ENCODE measurements at regions not wholly inside any gene's neighbourhood (a gene's known extent, or its start where the extent isn't known, plus 50 kb on each side); places are given as distances from the start of the nearest gene placed in this dataset.
A peak's percentile ranks its signal among the peaks of the same experiment; 100 is the strongest.
"Not testable (repeated sequence)": the region's sequence is repeated elsewhere in the genome, so short reads cannot be mapped to it uniquely, and the experiment has no call there.

DNA sequence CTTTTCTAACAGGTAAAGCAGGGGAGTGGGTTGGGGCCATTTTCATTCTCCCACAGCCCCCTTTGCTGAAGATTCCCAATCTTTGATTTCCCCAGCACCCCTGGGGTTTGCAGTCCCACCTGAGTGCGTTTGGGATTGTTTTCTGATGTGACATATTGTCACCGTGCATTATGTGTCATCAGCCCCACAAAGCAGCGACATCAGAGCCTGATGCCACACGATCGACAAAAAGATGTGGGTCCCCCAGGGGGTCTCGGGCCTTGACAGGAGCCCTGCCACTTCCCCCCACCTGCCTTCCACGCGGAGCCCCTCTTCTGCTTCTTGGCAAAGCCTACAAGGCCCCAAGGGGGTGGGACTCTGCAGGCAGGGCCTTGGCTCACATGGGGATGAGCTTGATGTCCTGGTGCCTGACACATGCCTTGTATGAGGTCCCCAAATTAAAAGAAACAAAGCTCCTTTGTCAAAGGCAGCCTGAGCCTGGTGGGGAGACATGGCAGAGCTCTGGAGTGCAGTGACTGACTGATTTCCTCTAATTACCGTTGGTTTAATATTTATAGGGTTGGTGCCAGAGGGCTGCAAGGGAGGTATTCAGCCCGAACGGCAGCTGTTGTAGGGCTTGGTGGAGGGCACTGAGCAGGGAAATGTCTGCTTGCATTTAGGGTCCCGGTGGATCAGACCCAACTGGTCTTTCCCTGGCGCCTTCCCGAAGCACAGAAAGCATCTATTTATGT is 149.2 kb downstream of the MIAT start:
- no peak for DNase-seq

DNA sequence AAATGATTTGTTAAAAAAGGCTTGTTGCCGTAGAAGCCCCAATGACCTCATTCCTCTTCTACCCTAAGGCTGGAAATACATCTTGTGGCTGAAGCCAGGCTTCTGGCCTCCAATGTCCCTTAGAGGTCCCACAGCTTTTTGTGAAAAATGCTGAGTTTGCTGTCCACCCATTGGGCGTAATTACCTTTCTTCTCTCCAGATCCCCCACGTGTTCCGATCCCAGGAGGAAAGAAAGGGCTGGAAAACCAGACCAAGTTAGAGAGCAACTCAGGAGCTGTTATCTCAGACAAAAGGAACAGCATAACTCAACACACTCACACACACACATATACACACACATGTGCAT is 154.2 kb downstream of the MIAT start:
- DNase-seq, result no peak

DNA sequence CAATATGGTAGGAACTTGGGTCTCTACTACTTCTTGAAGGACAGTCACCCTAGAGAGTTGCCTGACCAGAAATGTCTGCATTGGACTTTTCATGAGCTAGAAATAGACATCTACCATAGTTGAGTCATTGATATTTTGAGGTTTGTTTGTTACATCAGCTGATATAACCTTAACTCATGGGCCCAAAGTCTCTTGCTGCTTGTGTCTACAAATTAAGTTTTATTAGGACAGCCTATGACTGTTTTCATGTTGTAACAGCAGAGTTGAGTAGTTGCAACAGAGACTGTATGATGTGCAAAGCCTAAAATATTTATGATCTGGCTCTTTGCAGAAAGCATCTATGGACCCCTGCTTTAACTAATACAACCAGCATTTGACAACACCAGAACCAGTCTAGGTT is 155.3 kb downstream of the MIAT start:
- DNase-seq, result no peak

DNA sequence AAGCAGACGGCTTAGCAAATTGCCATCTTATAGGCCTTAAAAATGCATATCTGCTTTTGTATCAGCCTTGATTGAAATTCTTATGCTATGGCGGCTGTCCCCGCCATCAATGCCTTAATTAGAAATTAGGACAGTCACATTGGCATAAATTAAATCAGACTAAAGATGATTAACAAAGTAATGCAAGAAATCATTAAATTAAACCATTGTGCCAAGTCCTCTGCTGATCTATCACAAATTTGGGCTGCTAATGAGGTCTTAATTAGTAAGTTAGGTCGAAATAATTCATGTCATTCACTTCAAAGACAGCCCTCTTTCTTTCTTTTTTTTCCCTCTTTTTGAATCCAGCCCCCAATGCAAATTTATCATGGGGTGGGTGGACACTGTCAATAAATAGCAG is 159.3 kb downstream of the MIAT start:
- no peak for DNase-seq

DNA sequence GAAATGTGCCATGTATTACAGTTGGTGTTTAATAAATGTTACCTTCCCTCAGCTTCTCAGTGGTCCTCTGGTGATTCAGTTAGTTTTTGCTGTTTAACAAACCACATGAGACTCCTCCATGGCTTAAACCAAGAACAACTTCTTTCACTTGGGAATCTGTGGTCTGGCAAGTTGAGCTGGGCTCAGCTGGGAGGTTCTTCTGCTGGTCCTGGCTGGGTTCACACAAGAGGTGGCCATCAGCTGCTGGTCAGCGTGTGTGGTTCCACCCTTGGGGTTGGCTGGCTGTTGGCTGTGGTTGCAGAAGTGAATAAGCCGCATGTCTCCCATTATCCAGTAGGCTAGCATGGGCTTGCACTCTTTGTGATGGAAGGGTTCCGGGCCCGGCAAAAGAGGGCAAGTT is 160.5 kb downstream of the MIAT start:
- DNase-seq, result no peak

- DNase-seq, result no peak
Observed at GRCh38 chr22:26821854-26822253, 164.5 kb downstream of the MIAT start.

DNA sequence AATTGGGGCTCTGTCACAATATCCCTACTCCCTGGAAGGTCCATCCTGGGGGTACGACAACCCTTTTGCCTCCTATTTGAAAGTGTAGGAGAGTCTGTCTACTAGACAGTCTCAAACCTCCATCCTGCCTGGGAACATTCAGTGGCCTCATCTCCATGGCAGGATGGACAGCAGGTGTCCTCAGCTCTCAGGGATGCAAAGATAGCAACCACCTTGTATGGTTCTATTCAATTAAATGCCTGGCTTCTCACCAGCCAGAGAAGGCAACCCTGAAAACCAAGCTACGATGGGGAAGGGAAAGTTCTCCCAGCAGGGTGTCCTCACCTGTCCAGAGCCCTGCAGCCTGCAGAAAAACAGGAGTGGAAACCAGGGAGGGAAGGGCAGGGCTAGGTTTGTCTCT is 164.9 kb downstream of the MIAT start:
- no peak for DNase-seq

DNA sequence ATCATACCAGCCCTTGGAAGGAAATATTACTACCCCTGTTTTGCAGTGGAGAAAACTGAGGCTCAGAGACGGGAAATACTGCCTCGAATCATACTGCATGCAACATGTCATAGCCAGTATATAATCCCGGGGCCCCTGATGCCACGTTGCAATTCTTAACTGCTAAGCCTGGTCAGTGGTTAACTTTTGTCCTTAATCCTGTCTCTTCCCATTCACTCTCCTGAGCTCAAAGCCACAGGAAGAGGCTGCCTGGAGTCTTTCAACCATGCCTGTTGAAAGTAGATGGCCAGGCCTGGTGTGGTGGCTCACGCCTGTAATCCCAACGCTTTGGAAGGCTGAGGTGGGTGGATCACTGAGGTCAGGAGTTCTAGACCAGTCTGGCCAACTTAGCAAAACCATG is 166.6 kb downstream of the MIAT start:
- DNase-seq, result no peak

DNA sequence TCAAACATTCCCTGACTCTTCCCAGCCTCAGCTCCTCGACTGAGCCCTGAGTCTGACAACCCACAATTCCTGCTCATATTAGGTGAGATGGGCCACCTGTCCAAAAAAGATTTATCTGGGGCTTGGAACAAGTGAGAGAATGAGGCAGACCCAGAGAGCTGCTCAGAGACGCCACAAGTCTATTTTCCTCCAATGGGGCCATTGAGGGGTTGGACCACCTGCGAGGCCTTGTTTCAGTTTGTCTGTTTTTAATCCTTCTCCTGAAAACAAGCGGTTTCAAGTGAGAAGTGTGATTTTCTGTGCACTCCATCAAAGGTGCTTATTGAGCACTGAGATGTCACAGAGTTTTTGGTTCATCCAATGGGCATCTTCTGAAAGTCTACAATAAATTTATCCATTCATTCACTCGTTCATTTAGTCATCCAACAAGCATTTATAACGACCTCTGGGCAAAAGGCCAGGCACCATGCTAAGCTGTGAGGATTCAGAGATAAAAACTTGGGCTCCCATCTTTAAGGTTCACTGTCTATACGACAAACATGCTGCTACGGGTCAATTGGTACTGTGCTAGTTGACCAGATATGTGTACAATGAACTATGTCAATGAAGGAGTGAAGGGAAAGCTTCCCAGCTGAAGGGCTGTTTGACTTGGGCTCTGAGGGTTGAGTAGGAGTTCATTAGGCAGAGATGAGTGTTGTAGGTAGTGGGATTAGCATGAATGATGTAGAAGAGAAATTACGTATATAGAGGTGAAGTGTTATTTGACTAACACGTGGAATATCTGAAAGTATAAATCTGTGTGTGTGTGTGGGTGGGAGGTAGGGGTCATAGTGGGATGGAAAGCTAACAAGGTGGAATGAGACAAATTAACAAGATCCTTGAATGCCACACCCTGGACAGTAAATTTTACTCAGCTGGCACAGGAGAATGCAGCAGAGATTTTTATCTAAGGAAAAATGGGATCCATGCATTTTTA is 168.9 kb downstream of the MIAT start:
- no peak for DNase-seq

GRCh38 chr22:26827611-26828010 is 170.2 kb downstream of the MIAT start:
- DNase-seq, result no peak

GRCh38 chr22:26828311-26828710 is 170.9 kb downstream of the MIAT start:
- DNase-seq, result no peak

GRCh38 chr22:26830837-26831236 is 173.4 kb downstream of the MIAT start:
- DNase-seq, result no peak

DNA sequence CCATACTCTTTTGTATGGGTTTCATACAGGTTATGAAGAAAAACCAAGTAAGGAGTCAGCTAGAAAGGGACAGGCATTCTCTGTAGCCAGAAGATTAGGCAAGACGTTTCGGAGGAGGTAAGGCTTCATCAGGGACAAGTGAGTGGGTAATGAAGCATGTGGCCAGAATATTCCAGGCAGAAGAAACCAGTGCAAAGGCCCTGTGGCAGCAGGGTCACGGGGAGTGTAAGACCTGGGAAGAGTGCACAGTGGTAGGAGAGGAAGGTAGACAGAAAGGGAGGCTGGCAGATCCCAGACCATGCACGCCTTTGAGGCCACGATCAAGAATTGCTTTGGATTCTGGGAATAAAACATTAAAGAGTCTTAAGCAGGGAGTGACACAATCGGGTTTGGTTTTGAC is 177.6 kb downstream of the MIAT start:
- DNase-seq, result no peak

DNA sequence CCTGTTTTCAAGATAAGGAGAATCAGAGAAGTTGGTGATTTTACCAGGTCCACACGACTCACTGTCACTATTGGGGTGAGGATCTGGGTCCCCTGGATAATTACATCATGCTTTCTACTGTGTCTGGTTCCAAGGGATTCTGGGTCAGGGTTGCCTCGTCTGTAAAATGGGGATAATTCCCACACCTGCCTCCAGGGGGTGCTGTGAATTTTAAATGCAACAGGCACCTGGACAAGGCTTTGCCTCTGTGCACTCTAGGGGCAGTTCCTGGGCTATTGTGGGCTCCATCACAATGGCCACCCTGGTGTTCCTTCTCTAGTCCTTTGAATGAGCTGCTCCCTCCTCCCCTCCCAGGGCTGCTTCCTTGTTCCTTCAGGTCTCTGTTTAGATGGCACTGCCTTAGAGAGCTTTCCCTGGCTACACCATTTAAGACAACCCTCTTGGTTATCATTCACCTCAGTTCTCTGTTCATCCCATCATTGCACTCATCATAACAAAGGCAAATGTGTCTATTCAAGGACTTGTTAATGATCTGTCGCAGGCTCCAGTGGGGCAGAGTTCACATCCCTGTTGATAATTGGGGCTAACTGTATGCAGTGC is 178.6 kb downstream of the MIAT start:
- DNase-seq, result peak; percentile 77

DNA sequence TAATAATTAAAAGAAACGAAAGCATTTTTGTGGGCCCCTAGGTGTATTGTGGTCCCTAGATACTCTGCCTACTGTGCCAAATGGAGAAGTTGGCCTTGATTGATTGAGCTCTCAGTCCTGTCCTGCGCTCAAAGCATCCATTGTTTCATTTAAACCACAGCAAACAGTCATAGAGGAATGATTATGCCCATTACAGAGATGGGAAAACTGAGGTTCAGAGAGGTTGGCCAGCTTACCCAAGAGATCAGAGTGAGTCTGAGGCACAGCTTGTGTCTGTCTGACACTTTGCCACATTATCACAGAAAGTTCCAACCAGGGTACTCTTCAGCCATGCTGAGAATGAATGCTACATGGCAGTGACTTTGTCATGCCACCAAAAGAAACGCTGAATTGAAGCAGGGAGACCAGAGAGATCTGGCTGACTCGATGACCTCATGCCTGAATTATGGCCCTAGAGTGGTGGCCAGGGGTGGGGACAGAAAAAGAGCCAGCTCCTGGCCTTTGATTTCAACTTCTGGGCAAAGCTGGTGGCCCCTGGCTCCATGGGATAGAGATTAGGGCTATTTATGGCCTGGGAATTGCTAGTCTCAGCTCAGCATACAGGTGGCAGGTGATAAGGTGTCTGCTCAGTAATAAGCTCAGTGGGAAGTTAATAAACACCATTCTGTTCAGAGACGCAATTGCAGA is 180.5 kb downstream of the MIAT start:
- no peak for DNase-seq

DNA sequence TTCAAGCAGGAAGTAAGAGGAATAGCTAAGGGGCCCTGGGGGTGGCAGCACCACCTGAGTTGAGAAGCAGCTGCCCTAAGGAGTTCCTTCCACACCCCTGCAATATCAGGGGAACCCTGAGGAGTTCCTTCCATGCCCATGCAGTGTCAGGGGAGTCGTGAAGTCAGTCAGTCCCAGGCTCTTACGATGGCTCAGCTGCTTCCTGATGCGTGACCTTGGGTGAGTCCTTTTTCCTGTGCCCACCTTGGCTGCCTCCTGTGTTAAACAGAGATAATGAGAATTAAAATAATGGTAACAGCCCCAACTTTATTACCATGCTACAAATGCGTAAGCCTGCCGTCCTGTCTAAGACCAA is 181.1 kb downstream of the MIAT start:
- no peak for DNase-seq

GRCh38 chr22:26839216-26839615 is 181.8 kb downstream of the MIAT start:
- DNase-seq, result no peak

- DNase-seq, result not testable (repeated sequence)
Observed at GRCh38 chr22:26840770-26841169, 183.4 kb downstream of the MIAT start.

GRCh38 chr22:26842103-26842502 is 184.7 kb downstream of the MIAT start:
- no peak for DNase-seq

- peak; percentile 48 for DNase-seq
Observed at GRCh38 chr22:26845021-26845743, 187.8 kb downstream of the MIAT start.

- no peak for DNase-seq
Observed at GRCh38 chr22:26846076-26846475, 188.7 kb downstream of the MIAT start.

GRCh38 chr22:26846645-26847044 is 189.3 kb downstream of the MIAT start:
- DNase-seq, result no peak

- DNase-seq, result no peak
Observed at GRCh38 chr22:26847046-26847445, 189.7 kb downstream of the MIAT start.
